Ovary (tissue), 3 donors: ENCODE measurements at regions not wholly inside any gene's neighbourhood (a gene's known extent, or its start where the extent isn't known, plus 50 kb on each side); places are given as distances from the start of the nearest gene placed in this dataset.
"Not testable (repeated sequence)": the region's sequence is repeated elsewhere in the genome, so short reads cannot be mapped to it uniquely, and the experiment has no call there.

ENCODE experiments used
- EP300 ChIP-seq: sonication (generic); formaldehyde crosslinking; IDR thresholded peaks from one replicate; pipeline ENCODE4 v1.6.1; 2017; ENCODE audit warnings: antibody characterized with exemption
- POLR2A ChIP-seq: fragments of 450-650 bp; IDR thresholded peaks from one replicate; pipeline ENCODE4 v1.6.1; 2017; ENCODE audit warnings: antibody characterized with exemption, mild to moderate bottlenecking, moderate library complexity
- TF ChIP-seq, protein P1 (sequence below), 3 donors: fragments of 450-650 bp in 2 of 3; fragments of 200-600 bp in 1 of 3; IDR thresholded peaks; one replicate each; pipeline versions ENCODE4 v1.5.1 to v1.8.0; 2016 to 2022; ENCODE audit warnings: antibody characterized with exemption in 3 of 3, mild to moderate bottlenecking in 1 of 3
- donor health status: DM: no; HTN: no; CAD: no.

DNA sequence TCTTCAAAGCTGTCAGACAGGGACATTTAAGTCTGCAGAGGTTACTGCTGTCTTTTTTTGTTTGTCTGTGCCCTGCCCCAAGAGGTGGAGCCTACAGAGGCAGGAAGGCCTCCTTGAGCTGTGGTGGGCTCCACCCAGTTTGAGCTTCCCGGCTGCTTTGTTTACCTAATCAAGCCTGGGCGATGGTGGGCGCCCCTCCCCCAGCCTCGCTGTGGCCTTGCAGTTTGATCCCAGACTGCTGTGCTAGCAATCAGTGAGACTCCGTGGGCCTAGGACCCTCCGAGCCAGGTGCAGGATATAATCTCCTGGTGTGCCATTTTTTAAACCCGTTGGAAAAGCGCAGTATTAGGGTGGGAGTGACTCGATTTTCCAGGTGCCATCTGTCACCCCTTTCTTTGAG lies 918.7 kb upstream of the MAN1A1 start:
- TF ChIP-seq, protein P1, sequence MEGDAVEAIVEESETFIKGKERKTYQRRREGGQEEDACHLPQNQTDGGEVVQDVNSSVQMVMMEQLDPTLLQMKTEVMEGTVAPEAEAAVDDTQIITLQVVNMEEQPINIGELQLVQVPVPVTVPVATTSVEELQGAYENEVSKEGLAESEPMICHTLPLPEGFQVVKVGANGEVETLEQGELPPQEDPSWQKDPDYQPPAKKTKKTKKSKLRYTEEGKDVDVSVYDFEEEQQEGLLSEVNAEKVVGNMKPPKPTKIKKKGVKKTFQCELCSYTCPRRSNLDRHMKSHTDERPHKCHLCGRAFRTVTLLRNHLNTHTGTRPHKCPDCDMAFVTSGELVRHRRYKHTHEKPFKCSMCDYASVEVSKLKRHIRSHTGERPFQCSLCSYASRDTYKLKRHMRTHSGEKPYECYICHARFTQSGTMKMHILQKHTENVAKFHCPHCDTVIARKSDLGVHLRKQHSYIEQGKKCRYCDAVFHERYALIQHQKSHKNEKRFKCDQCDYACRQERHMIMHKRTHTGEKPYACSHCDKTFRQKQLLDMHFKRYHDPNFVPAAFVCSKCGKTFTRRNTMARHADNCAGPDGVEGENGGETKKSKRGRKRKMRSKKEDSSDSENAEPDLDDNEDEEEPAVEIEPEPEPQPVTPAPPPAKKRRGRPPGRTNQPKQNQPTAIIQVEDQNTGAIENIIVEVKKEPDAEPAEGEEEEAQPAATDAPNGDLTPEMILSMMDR (IDR thresholded peaks at IDR 0.05): not testable (repeated sequence)
- not testable (repeated sequence) for TF ChIP-seq POLR2A, EP300
